ENCODE measurements at regions not wholly inside any gene's neighbourhood (a gene's known extent, or its start where the extent isn't known, plus 50 kb on each side); places are given as distances from the start of the nearest gene placed in this dataset.
"Not testable (repeated sequence)": the region's sequence is repeated elsewhere in the genome, so short reads cannot be mapped to it uniquely, and the experiment has no call there.

GRCh38 chr2:88396209-88396608, 56.3 kb downstream of the FOXI3 start:
- H3K36me3 ChIP-seq (ENCODE audit: insufficient read depth), result no peaks in the 10 kb centered on the region
- 74% methylated on average over 4 of the region's 4 CpGs for WGBS

GRCh38 chr2:88377641-88377991, 74.9 kb downstream of the FOXI3 start:
- no peak overlapping the region for H3K27ac ChIP-seq (ENCODE audit: low read depth)
- WGBS, result 44% methylated on average over 1 of the region's 1 CpG
- DNase-seq (ENCODE audit: extremely low spot score), result no peak
- no peak overlapping the region for H3K4me3 ChIP-seq (ENCODE audit: low read depth, low read length)
- H3K4me1 ChIP-seq (ENCODE audit: insufficient read depth), result no peaks in the 10 kb centered on the region
- H3K36me3 ChIP-seq (ENCODE audit: insufficient read depth), result no peaks in the 10 kb centered on the region

More at GRCh38 chr2:88396209-88396608, 56.3 kb downstream of the FOXI3 start:
- Histone ChIP-seq H3K27ac (ENCODE audit: low read depth) (no peak overlapping the region), H3K4me3 (ENCODE audit: low read depth, low read length) (no peak overlapping the region), H3K4me1 (ENCODE audit: insufficient read depth) (no peaks in the 10 kb centered on the region)
- DNase-seq (ENCODE audit: extremely low spot score), result no peak

DNA sequence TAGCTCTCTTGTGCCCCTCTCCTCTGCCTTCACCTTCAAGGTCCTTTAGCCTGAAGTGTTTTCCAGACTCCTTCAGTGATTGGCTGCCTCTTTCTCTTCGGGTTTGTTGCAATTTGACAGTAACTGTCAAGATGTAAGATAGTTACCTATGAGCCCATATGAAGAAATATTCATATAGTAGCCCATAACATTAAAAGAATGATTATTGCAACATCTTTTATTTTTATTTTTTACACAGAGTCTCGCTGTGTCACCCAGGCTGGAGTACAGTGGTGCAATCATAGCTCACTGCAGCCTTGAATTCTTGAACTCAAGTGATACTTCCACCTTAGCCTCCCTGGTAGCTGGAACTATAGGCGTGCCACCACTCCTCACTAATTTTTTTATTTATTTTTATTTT, 80.5 kb downstream of the FOXI3 start:
- no peak for DNase-seq (ENCODE audit: extremely low spot score)
- Histone ChIP-seq H3K36me3 (ENCODE audit: insufficient read depth) (no peaks in the 10 kb centered on the region), H3K27ac (ENCODE audit: low read depth) (no peak overlapping the region), H3K4me1 (ENCODE audit: insufficient read depth) (no peaks in the 10 kb centered on the region), H3K4me3 (ENCODE audit: low read depth, low read length) (no peak overlapping the region)
- 81% methylated on average over 3 of the region's 3 CpGs for WGBS

- not testable (repeated sequence) for H3K4me3 ChIP-seq (ENCODE audit: low read depth, low read length); H3K36me3 ChIP-seq (ENCODE audit: insufficient read depth); H3K27ac ChIP-seq (ENCODE audit: low read depth); DNase-seq (ENCODE audit: extremely low spot score); H3K4me1 ChIP-seq (ENCODE audit: insufficient read depth)
- 88% methylated on average over 11 of the region's 11 CpGs for WGBS
These were observed 87.1 kb downstream of the FOXI3 start for GRCh38 chr2:88365408-88365807.

- H3K36me3 ChIP-seq (ENCODE audit: insufficient read depth), result no peaks in the 10 kb centered on the region
- no peak overlapping the region for H3K4me3 ChIP-seq (ENCODE audit: low read depth, low read length)
- no peak overlapping the region for H3K27ac ChIP-seq (ENCODE audit: low read depth)
- WGBS, result 47% methylated on average over 2 of the region's 2 CpGs
- DNase-seq (ENCODE audit: extremely low spot score), result no peak
- no peaks in the 10 kb centered on the region for H3K4me1 ChIP-seq (ENCODE audit: insufficient read depth)
These were observed 97.0 kb downstream of the FOXI3 start for GRCh38 chr2:88355486-88355885.

GRCh38 chr2:88351249-88351601, 101.3 kb downstream of the FOXI3 start:
- WGBS, result 57% methylated on average over 5 of the region's 5 CpGs
- DNase-seq (ENCODE audit: extremely low spot score), result no peak
- Histone ChIP-seq H3K4me3 (ENCODE audit: low read depth, low read length) (no peak overlapping the region), H3K36me3 (ENCODE audit: insufficient read depth) (no peaks in the 10 kb centered on the region), H3K27ac (ENCODE audit: low read depth) (no peak overlapping the region), H3K4me1 (ENCODE audit: insufficient read depth) (no peaks in the 10 kb centered on the region)

DNA sequence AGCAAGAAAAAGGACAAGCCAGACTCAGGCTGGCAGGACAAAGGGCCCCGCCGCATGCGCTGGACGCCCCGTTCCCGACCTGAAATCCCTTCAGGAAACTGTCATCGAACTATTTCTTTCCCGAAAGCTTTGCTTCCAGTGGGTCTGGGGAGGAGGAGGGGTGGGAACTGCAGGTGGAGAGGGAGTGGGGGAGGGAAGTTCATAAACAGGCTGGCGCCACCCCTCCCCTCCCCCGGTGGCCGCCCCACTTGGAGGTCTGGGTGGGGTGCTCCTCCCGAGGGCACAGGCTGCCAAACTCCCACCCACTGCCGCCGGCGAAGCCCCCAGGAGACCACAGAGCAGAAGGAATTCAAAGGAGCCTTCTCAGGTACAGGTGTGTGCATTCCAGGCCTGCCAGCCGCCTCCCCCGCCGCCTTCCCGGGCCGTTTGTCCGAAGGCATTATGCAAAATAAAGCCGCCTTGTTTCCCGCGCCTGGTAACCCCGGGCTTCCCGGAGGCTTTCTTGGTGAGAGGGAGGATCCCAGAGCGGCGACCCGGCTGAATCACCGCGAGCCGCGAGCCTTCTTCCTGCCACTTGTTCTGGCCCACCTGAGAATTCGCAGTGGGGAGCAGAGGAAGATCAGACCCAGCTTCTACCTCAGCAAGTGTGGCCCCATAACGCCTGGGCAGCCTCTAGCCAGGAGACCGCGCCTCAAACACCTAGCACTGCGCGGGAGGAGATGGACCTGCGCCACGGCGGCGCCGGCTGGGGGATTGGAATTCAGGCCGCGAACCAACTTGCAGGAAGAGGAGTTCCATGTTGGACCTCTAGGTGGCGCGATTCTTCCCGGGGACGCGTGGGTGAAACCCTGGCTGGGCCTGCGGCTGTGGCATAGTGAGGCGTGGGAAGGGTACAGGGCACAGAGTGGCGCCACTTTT, 101.9 kb downstream of the FOXI3 start:
- Histone ChIP-seq H3K4me3 (ENCODE audit: low read depth, low read length) (no peak overlapping the region), H3K36me3 (ENCODE audit: insufficient read depth) (no peaks in the 10 kb centered on the region), H3K4me1 (ENCODE audit: insufficient read depth) (no peaks in the 10 kb centered on the region), H3K27ac (ENCODE audit: low read depth) (no peak overlapping the region)
- DNase-seq (ENCODE audit: extremely low spot score), result no peak
- whole genome bisulfite sequencing, result 7% methylated on average over 54 of the region's 54 CpGs

GRCh38 chr2:88345842-88346241, 106.7 kb downstream of the FOXI3 start:
- H3K4me1 ChIP-seq (ENCODE audit: insufficient read depth), result no peaks in the 10 kb centered on the region
- no peak overlapping the region for H3K4me3 ChIP-seq (ENCODE audit: low read depth, low read length)
- 57% methylated on average over 6 of the region's 6 CpGs for WGBS
- no peaks in the 10 kb centered on the region for H3K36me3 ChIP-seq (ENCODE audit: insufficient read depth)
- no peak overlapping the region for H3K27ac ChIP-seq (ENCODE audit: low read depth)
- no peak for DNase-seq (ENCODE audit: extremely low spot score)

GRCh38 chr2:88342749-88343148, 109.7 kb downstream of the FOXI3 start:
- 70% methylated on average over 4 of the region's 4 CpGs for WGBS
- no peak overlapping the region for H3K4me3 ChIP-seq (ENCODE audit: low read depth, low read length)
- no peak overlapping the region for H3K27ac ChIP-seq (ENCODE audit: low read depth)
- no peaks in the 10 kb centered on the region for H3K4me1 ChIP-seq (ENCODE audit: insufficient read depth)
- no peaks in the 10 kb centered on the region for H3K36me3 ChIP-seq (ENCODE audit: insufficient read depth)
- no peak for DNase-seq (ENCODE audit: extremely low spot score)

- Histone ChIP-seq H3K4me1 (ENCODE audit: insufficient read depth) (no peaks in the 10 kb centered on the region), H3K36me3 (ENCODE audit: insufficient read depth) (no peaks in the 10 kb centered on the region), H3K4me3 (ENCODE audit: low read depth, low read length) (no peak overlapping the region), H3K27ac (ENCODE audit: low read depth) (no peak overlapping the region)
- no peak for DNase-seq (ENCODE audit: extremely low spot score)
- 72% methylated on average over 3 of the region's 3 CpGs for WGBS
These were observed 118.1 kb downstream of the FOXI3 start for GRCh38 chr2:88334418-88334817.

- Histone ChIP-seq H3K36me3 (ENCODE audit: insufficient read depth) (no peaks in the 10 kb centered on the region), H3K4me1 (ENCODE audit: insufficient read depth) (no peaks in the 10 kb centered on the region), H3K4me3 (ENCODE audit: low read depth, low read length) (no peak overlapping the region), H3K27ac (ENCODE audit: low read depth) (no peak overlapping the region)
- no peak for DNase-seq (ENCODE audit: extremely low spot score)
- WGBS, result 73% methylated on average over 1 of the region's 1 CpG
These were observed 121.3 kb downstream of the FOXI3 start for GRCh38 chr2:88331239-88331638.

GRCh38 chr2:88329815-88330603, 122.5 kb downstream of the FOXI3 start:
- Histone ChIP-seq H3K4me1 (ENCODE audit: insufficient read depth) (no peaks in the 10 kb centered on the region), H3K27ac (ENCODE audit: low read depth) (no peak overlapping the region), H3K4me3 (ENCODE audit: low read depth, low read length) (no peak overlapping the region), H3K36me3 (ENCODE audit: insufficient read depth) (no peaks in the 10 kb centered on the region)
- WGBS, result 42% methylated on average over 8 of the region's 8 CpGs
- no peak for DNase-seq (ENCODE audit: extremely low spot score)

- Histone ChIP-seq H3K36me3 (ENCODE audit: insufficient read depth) (no peaks in the 10 kb centered on the region), H3K27ac (ENCODE audit: low read depth) (no peak overlapping the region), H3K4me3 (ENCODE audit: low read depth, low read length) (no peak overlapping the region), H3K4me1 (ENCODE audit: insufficient read depth) (no peaks in the 10 kb centered on the region)
- no peak for DNase-seq (ENCODE audit: extremely low spot score)
- WGBS, result 24% methylated on average over 7 of the region's 7 CpGs
These were observed 130.8 kb downstream of the FOXI3 start for GRCh38 chr2:88321449-88322248.
